ENCODE measurements at regions not wholly inside any gene's neighbourhood (a gene's known extent, or its start where the extent isn't known, plus 50 kb on each side); places are given as distances from the start of the nearest gene placed in this dataset.

GRCh38 chr9:91023741-91024140 lies 222.1 kb downstream of the SYK start:
- TF ChIP-seq, protein P1, sequence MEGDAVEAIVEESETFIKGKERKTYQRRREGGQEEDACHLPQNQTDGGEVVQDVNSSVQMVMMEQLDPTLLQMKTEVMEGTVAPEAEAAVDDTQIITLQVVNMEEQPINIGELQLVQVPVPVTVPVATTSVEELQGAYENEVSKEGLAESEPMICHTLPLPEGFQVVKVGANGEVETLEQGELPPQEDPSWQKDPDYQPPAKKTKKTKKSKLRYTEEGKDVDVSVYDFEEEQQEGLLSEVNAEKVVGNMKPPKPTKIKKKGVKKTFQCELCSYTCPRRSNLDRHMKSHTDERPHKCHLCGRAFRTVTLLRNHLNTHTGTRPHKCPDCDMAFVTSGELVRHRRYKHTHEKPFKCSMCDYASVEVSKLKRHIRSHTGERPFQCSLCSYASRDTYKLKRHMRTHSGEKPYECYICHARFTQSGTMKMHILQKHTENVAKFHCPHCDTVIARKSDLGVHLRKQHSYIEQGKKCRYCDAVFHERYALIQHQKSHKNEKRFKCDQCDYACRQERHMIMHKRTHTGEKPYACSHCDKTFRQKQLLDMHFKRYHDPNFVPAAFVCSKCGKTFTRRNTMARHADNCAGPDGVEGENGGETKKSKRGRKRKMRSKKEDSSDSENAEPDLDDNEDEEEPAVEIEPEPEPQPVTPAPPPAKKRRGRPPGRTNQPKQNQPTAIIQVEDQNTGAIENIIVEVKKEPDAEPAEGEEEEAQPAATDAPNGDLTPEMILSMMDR (IDR thresholded peaks at IDR 0.05), result no peak
- no peak for TF ChIP-seq ZFX (IDR thresholded peaks at IDR 0.05; ENCODE audit: borderline replicate concordance)
- H3K27ac ChIP-seq, result no peak overlapping the region

DNA sequence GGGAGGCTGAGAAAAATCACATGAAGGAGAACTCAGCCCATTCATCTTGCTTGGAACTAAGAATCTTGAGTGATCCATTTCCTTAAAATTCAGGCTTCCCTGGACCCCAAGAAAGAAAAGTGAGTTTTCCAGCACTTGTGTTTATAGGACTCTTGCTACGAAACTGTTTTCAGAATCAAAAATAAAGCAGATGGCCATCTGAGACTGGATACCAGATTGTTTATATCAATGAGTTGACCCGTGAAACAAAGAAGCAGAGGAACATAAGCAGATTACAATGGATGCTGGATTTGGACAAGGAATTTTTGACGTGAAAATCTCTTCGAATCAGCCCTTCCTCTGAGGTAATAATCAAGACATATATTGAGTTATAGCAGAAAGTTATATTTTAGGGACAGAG lies 223.2 kb downstream of the SYK start:
- H3K27ac ChIP-seq, result no peak overlapping the region
- no peak for TF ChIP-seq ZFX (IDR thresholded peaks at IDR 0.05; ENCODE audit: borderline replicate concordance)
- TF ChIP-seq, protein P1 (IDR thresholded peaks at IDR 0.05), result no peak

DNA sequence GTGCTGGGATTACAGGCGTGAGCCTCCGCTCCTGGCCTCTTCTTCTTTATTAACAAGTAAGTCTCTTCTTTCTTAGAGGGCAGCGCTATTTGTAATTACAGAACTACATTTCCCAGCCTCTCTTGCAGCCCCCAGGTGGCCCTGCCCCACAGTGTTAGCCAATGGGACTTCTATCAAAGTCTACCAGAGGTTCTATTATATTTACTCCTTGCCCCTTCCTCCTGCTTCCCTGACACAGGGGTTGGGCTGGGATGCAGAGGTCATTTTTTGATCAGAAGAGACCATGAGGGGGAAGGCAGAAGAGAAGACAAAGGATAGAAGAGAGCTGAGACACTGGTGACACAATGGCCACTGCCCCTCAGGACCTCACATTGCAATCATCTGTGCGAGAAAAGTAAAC lies 224.2 kb downstream of the SYK start:
- TF ChIP-seq ZFX (IDR thresholded peaks at IDR 0.05; ENCODE audit: borderline replicate concordance), result no peak
- TF ChIP-seq, protein P1 (IDR thresholded peaks at IDR 0.05), result no peak
- H3K27ac ChIP-seq, result no peak overlapping the region

- TF ChIP-seq, protein P1 (IDR thresholded peaks at IDR 0.05), result no peak
- no peak for TF ChIP-seq ZFX (IDR thresholded peaks at IDR 0.05; ENCODE audit: borderline replicate concordance)
- no peak overlapping the region for H3K27ac ChIP-seq
Observed at GRCh38 chr9:91026266-91026665, 224.6 kb downstream of the SYK start.

DNA sequence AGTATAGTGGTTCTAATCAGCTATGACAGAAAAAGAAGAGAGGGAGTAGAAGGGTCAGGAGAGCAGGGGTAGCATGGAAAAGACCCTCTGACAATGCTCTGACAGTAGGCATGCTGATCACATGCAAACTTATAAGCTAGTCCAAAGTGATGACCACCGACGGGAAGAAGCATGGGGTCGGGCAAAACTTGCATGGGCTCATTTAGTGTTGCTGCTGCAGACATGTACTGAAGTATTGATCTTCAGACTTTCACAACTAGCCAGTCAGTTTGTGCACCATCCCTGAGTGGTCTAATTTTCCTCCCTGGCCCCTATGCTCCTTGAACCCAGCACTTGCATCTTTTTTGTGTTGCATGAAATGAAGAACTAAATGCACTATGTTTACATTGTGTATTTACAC lies 225.4 kb downstream of the SYK start:
- TF ChIP-seq, protein P1 (IDR thresholded peaks at IDR 0.05), result no peak
- TF ChIP-seq ZFX (IDR thresholded peaks at IDR 0.05; ENCODE audit: borderline replicate concordance), result no peak
- no peak overlapping the region for H3K27ac ChIP-seq

DNA sequence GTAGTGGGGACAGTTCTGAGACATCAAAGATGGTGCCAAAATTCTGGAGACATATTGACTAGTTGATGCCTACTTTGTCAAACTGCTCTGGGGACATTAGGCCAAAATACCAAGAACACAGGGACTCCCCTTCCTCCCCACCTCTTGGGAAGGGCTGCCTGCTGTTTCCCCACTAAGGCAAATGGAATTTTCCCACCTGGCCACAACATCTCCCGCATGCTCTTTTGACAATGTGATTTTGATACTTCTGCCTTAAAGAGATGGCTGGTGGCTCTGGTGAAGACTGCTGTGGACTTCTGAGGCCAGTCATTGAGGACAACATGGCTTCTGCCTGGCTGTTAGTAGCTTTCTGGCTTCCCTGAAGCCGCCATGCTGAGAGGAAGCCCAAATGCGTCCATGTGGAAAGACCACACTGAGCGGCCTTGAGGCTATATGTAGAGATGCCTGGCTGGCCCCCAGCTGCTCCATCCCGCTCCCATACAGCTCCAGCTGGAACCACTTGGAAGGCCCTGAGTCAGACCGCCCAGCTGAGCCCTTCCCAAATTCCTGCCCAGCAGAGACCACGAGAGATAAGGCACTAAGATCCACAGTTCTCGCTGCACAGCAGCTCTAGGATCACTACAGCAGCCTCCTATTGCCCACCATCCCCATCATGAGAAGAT lies 226.7 kb downstream of the SYK start:
- no peak for TF ChIP-seq ZFX (IDR thresholded peaks at IDR 0.05; ENCODE audit: borderline replicate concordance)
- TF ChIP-seq, protein P1 (IDR thresholded peaks at IDR 0.05), result no peak

GRCh38 chr9:91029650-91030361 lies 228.2 kb downstream of the SYK start:
- no peak for TF ChIP-seq ZFX (IDR thresholded peaks at IDR 0.05; ENCODE audit: borderline replicate concordance)
- TF ChIP-seq, protein P1 (IDR thresholded peaks at IDR 0.05), result no peak
- no peak overlapping the region for H3K27ac ChIP-seq

More for the DNA sequence above, 226.7 kb downstream of the SYK start:
- no peak overlapping the region for H3K27ac ChIP-seq

Data from 22Rv1 (cell line).